ENCODE measurements at regions not wholly inside any gene's neighbourhood (a gene's known extent, or its start where the extent isn't known, plus 50 kb on each side); places are given as distances from the start of the nearest gene placed in this dataset.

GRCh38 chrX:151830911-151831310, 81.8 kb upstream of the MAGEA4 start:
- TF ChIP-seq CTCF (conservative IDR thresholded peaks at IDR 0.05 in 1 of 2, IDR thresholded peaks at IDR 0.05 in 1 of 2; ENCODE audit: extremely low read depth in 1 of 2, insufficient read depth in 1 of 2, low read depth in 1 of 2, low read length in 2 of 2) (no peak), EZH2 (IDR thresholded peaks at IDR 0.05; ENCODE audit: borderline replicate concordance, low read length) (no peak)

All from mammary epithelial cell (primary cell).